ENCODE measurements at regions not wholly inside any gene's neighbourhood (a gene's known extent, or its start where the extent isn't known, plus 50 kb on each side); places are given as distances from the start of the nearest gene placed in this dataset.

GRCh38 chr17:71902894-71903506 lies 217.8 kb upstream of the SOX9 start:
- no peak overlapping the region for H2AFZ ChIP-seq
- CTCF ChIA-PET: no interaction called here
- H3K27ac ChIP-seq: 0 out of 2 replicates have a peak overlapping the region, but pooled peaks have one; percentile 91
- H3K79me2 ChIP-seq (ENCODE audit: low read depth): no peaks in the 10 kb centered on the region
- POLR2A ChIA-PET (ENCODE audit: unreplicated experiment): no interaction called here
- peaks cover 21% of the 10 kb centered on the region; the same call in 1 of the 2 replicates for H3F3A ChIP-seq (ENCODE audit: insufficient read depth, low read depth)
- peaks cover 17% of the 10 kb centered on the region for H3K36me3 ChIP-seq (ENCODE audit: low read depth)
- no peaks in the 10 kb centered on the region for H3K9me2 ChIP-seq (ENCODE audit: insufficient read depth)
- intact Hi-C loops (cut with micrococcal nuclease; ENCODE audit: unreplicated experiment): loop anchor here (5.0 kb wide), 2 partner anchors 271 to 1289 kb away; partner anchors contain the start of gene COG1
- BruUV-seq (replicated peaks): no TSS peak
- H3K4me2 ChIP-seq: no peak overlapping the region
- DNase-seq: no peak
- no peaks in the 10 kb centered on the region for H4K20me1 ChIP-seq (ENCODE audit: insufficient read depth)
- no peak overlapping the region for H3K4me3 ChIP-seq
- H3K4me1 ChIP-seq (replicated peaks; ENCODE audit: insufficient read depth): peaks cover 46% of the 10 kb centered on the region
- no peaks in the 10 kb centered on the region for H3K27me3 ChIP-seq (ENCODE audit: insufficient read depth, low read depth)
- TF ChIP-seq EZH2 (IDR thresholded peaks at IDR 0.05; ENCODE audit: low read depth): no peak
- TF ChIP-seq, protein P1, sequence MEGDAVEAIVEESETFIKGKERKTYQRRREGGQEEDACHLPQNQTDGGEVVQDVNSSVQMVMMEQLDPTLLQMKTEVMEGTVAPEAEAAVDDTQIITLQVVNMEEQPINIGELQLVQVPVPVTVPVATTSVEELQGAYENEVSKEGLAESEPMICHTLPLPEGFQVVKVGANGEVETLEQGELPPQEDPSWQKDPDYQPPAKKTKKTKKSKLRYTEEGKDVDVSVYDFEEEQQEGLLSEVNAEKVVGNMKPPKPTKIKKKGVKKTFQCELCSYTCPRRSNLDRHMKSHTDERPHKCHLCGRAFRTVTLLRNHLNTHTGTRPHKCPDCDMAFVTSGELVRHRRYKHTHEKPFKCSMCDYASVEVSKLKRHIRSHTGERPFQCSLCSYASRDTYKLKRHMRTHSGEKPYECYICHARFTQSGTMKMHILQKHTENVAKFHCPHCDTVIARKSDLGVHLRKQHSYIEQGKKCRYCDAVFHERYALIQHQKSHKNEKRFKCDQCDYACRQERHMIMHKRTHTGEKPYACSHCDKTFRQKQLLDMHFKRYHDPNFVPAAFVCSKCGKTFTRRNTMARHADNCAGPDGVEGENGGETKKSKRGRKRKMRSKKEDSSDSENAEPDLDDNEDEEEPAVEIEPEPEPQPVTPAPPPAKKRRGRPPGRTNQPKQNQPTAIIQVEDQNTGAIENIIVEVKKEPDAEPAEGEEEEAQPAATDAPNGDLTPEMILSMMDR (conservative IDR thresholded peaks at IDR 0.05): no peak
- peaks cover 21% of the 10 kb centered on the region for H3K9me3 ChIP-seq (ENCODE audit: insufficient read depth, low read depth)

- POLR2A ChIA-PET (ENCODE audit: unreplicated experiment): no interaction called here
- no peak overlapping the region for H3K4me2 ChIP-seq
- H2AFZ ChIP-seq: no peak overlapping the region
- H3K4me1 ChIP-seq (replicated peaks; ENCODE audit: insufficient read depth): peaks cover 28% of the 10 kb centered on the region
- H3K36me3 ChIP-seq (ENCODE audit: low read depth): peaks cover 8% of the 10 kb centered on the region
- DNase-seq: no peak
- BruUV-seq (replicated peaks): no TSS peak
- no peaks in the 10 kb centered on the region for H3K27me3 ChIP-seq (ENCODE audit: insufficient read depth, low read depth)
- no peak overlapping the region for H3K4me3 ChIP-seq
- no peaks in the 10 kb centered on the region for H4K20me1 ChIP-seq (ENCODE audit: insufficient read depth)
- no peaks in the 10 kb centered on the region for H3K9me2 ChIP-seq (ENCODE audit: insufficient read depth)
- H3K9me3 ChIP-seq (ENCODE audit: insufficient read depth, low read depth): no peaks in the 10 kb centered on the region; the same call in 1 of the 2 replicates
- H3K79me2 ChIP-seq (ENCODE audit: low read depth): no peaks in the 10 kb centered on the region
- intact Hi-C loops (cut with micrococcal nuclease; ENCODE audit: unreplicated experiment): no loop called here
- TF ChIP-seq, protein P1 (conservative IDR thresholded peaks at IDR 0.05): no peak
- no peak for TF ChIP-seq EZH2 (IDR thresholded peaks at IDR 0.05; ENCODE audit: low read depth)
- peaks cover 10% of the 10 kb centered on the region; the same call in 1 of the 2 replicates for H3F3A ChIP-seq (ENCODE audit: insufficient read depth, low read depth)
- CTCF ChIA-PET: no interaction called here
- H3K27ac ChIP-seq: no peak overlapping the region
Observed at GRCh38 chr17:71905376-71906031, 215.3 kb upstream of the SOX9 start.

- no peaks in the 10 kb centered on the region for H3K9me2 ChIP-seq (ENCODE audit: insufficient read depth)
- no TSS peak for BruUV-seq (replicated peaks)
- H3K79me2 ChIP-seq (ENCODE audit: low read depth): no peaks in the 10 kb centered on the region
- no peaks in the 10 kb centered on the region for H3K27me3 ChIP-seq (ENCODE audit: insufficient read depth, low read depth)
- H3K9me3 ChIP-seq (ENCODE audit: insufficient read depth, low read depth): no peaks in the 10 kb centered on the region
- H3K27ac ChIP-seq: no peak overlapping the region
- DNase-seq: no peak
- POLR2A ChIA-PET (ENCODE audit: unreplicated experiment): interaction anchor here (0.6 kb wide), 1 partner anchor 211 kb away, joined by 3 read pairs; no protein-coding TSS in a partner anchor
- no peak overlapping the region for H3K4me3 ChIP-seq
- intact Hi-C loops (cut with micrococcal nuclease; ENCODE audit: unreplicated experiment): no loop called here
- no peak overlapping the region for H2AFZ ChIP-seq
- H3K36me3 ChIP-seq (ENCODE audit: low read depth): no peaks in the 10 kb centered on the region
- H4K20me1 ChIP-seq (ENCODE audit: insufficient read depth): no peaks in the 10 kb centered on the region
- TF ChIP-seq EZH2 (IDR thresholded peaks at IDR 0.05; ENCODE audit: low read depth): no peak
- TF ChIP-seq, protein P1 (conservative IDR thresholded peaks at IDR 0.05): no peak
- no peak overlapping the region for H3K4me2 ChIP-seq
- H3F3A ChIP-seq (ENCODE audit: insufficient read depth, low read depth): no peaks in the 10 kb centered on the region
- H3K4me1 ChIP-seq (replicated peaks; ENCODE audit: insufficient read depth): no peaks in the 10 kb centered on the region
- CTCF ChIA-PET: no interaction called here
Observed at GRCh38 chr17:71909155-71909554, 211.7 kb upstream of the SOX9 start.

Measured in PC-9 (cell line).